Calu3 (cell line): ENCODE measurements at regions not wholly inside any gene's neighbourhood (a gene's known extent, or its start where the extent isn't known, plus 50 kb on each side); places are given as distances from the start of the nearest gene placed in this dataset.

Experiments
- BruUV-seq: library from RNA; stranded (reverse); fragments of 400-500 nt; replicated peaks from 2 replicates; lab custom pipeline; 2021; lab: Mats Ljungman, UMichigan
- CTCF ChIA-PET: fragments of 300-600 bp; sonication (Branson Sonifier 250); formaldehyde crosslinking; loops from one replicate; lab custom pipeline; 2022; ENCODE audit warnings: antibody characterized with exemption; lab: Charles Lee
- DNase-seq: peaks from one replicate; pipeline ENCODE4 v3.0.0; 2022
- H3K27ac Mint-ChIP-seq: one replicate; pipeline ENCODE4 v1.8.0; 2022; ENCODE audit warnings: mixed read lengths; ENCODE audit not compliant: unreplicated experiment
- H3K27me3 Mint-ChIP-seq: one replicate; pipeline ENCODE4 v1.8.0; 2022; ENCODE audit warnings: mixed read lengths; ENCODE audit not compliant: unreplicated experiment
- H3K36me3 Mint-ChIP-seq: one replicate; pipeline ENCODE4 v1.8.0; 2022; ENCODE audit warnings: mild to moderate bottlenecking, moderate library complexity, mixed read lengths; ENCODE audit not compliant: insufficient read depth, unreplicated experiment
- H3K4me1 Mint-ChIP-seq: one replicate; pipeline ENCODE4 v1.8.0; 2022; ENCODE audit warnings: mild to moderate bottlenecking, low read depth, mixed read lengths; ENCODE audit not compliant: unreplicated experiment
- H3K4me3 Mint-ChIP-seq: one replicate; pipeline ENCODE4 v1.8.0; 2022; ENCODE audit warnings: mild to moderate bottlenecking, low read depth, moderate library complexity, mixed read lengths; ENCODE audit not compliant: unreplicated experiment
- H3K9me3 Mint-ChIP-seq: one replicate; pipeline ENCODE4 v1.8.0; 2022; ENCODE audit warnings: low read depth, mixed read lengths; ENCODE audit not compliant: unreplicated experiment
- CTCF ChIP-seq: fragments of 200-600 bp; IDR thresholded peaks from one replicate; pipeline ENCODE4 v1.8.0; 2022; ENCODE audit warnings: antibody characterized with exemption; ENCODE audit not compliant: unreplicated experiment
- intact Hi-C: fragments of 100-400 bp; cut with micrococcal nuclease; formaldehyde crosslinking; loops from one replicate; pipeline ENCODE4 v1.10.0; 2022; ENCODE audit not compliant: unreplicated experiment

GRCh38 chr2:181828122-181828705 is 63.3 kb upstream of the ITPRID2 start:
- intact Hi-C loops = no loop called here
- no peaks in the 10 kb centered on the region for H3K9me3 Mint-ChIP-seq
- TF ChIP-seq CTCF = no peak
- H3K4me1 Mint-ChIP-seq = peaks cover 9% of the 10 kb centered on the region
- DNase-seq = no peak
- CTCF ChIA-PET = no interaction called here
- H3K4me3 Mint-ChIP-seq = no peak overlapping the region
- no TSS peak for BruUV-seq
- H3K36me3 Mint-ChIP-seq = no peaks in the 10 kb centered on the region
- no peaks in the 10 kb centered on the region for H3K27me3 Mint-ChIP-seq
- H3K27ac Mint-ChIP-seq = no peak overlapping the region

- no peaks in the 10 kb centered on the region for H3K27me3 Mint-ChIP-seq
- DNase-seq = no peak
- no TSS peak for BruUV-seq
Measured at GRCh38 chr2:181829230-181829629, 62.3 kb upstream of the ITPRID2 start.

GRCh38 chr2:181832015-181832414 is 59.5 kb upstream of the ITPRID2 start:
- H3K4me3 Mint-ChIP-seq = no peak overlapping the region
- BruUV-seq = no TSS peak
- intact Hi-C loops = no loop called here
- DNase-seq = no peak
- no peak for TF ChIP-seq CTCF
- H3K9me3 Mint-ChIP-seq = no peaks in the 10 kb centered on the region
- H3K4me1 Mint-ChIP-seq = peaks cover 18% of the 10 kb centered on the region
- H3K27me3 Mint-ChIP-seq = no peaks in the 10 kb centered on the region
- H3K36me3 Mint-ChIP-seq = no peaks in the 10 kb centered on the region
- CTCF ChIA-PET = no interaction called here
- no peak overlapping the region for H3K27ac Mint-ChIP-seq

More at GRCh38 chr2:181829230-181829629, 62.3 kb upstream of the ITPRID2 start:
- H3K4me3 Mint-ChIP-seq = no peak overlapping the region
- peaks cover 9% of the 10 kb centered on the region for H3K4me1 Mint-ChIP-seq
- TF ChIP-seq CTCF = no peak
- intact Hi-C loops = no loop called here
- H3K36me3 Mint-ChIP-seq = no peaks in the 10 kb centered on the region
- H3K27ac Mint-ChIP-seq = no peak overlapping the region
- no peaks in the 10 kb centered on the region for H3K9me3 Mint-ChIP-seq
- CTCF ChIA-PET = no interaction called here

GRCh38 chr2:181836583-181836982 is 54.9 kb upstream of the ITPRID2 start:
- no peak for TF ChIP-seq CTCF
- Mint-ChIP-seq H3K4me1 (peaks cover 54% of the 10 kb centered on the region), H3K4me3 (peak overlapping the region; percentile 25), H3K9me3 (no peaks in the 10 kb centered on the region), H3K36me3 (no peaks in the 10 kb centered on the region), H3K27ac (peak overlapping the region; percentile 80), H3K27me3 (no peaks in the 10 kb centered on the region)
- BruUV-seq = no TSS peak
- no peak for DNase-seq
- intact Hi-C loops = loop anchor here (2.0 kb wide), 1 partner anchor 24 kb away; no protein-coding TSS in a partner anchor
- CTCF ChIA-PET = interaction anchor here (0.8 to 1.4 kb wide), 3 partner anchors 19 to 94 kb away, joined by 3 read pairs; no protein-coding TSS in a partner anchor
